NCI-H146 treated with DMSO at 0.1 percent for 48 hours (cell line): ENCODE measurements at regions not wholly inside any gene's neighbourhood (a gene's known extent, or its start where the extent isn't known, plus 50 kb on each side); places are given as distances from the start of the nearest gene placed in this dataset.

Source experiments
- DNase-seq: peaks from one replicate; lab custom pipeline; 2025; ENCODE audit not compliant: unreplicated experiment; lab: John Stamatoyannopoulos, UW

DNA sequence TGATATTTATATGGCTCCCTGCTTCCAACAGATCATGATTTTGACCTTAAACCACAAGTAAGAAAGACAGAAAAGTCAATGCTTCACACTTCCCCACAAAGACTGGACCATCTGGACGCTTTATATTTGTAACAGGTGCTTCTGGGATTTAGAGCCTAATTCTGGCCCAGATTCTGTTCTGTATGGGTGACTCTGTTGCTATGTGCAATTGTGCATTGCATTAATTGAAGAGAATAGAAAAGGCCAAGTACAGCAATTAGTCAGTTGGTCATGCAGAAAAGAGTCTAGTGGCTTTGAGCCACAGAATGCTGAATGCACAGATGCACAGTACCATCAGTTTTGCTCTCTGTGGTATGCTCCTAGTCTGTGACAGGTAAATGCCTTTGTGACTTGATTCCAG is 657.4 kb upstream of the ATXN8OS start:
- no peak for DNase-seq

DNA sequence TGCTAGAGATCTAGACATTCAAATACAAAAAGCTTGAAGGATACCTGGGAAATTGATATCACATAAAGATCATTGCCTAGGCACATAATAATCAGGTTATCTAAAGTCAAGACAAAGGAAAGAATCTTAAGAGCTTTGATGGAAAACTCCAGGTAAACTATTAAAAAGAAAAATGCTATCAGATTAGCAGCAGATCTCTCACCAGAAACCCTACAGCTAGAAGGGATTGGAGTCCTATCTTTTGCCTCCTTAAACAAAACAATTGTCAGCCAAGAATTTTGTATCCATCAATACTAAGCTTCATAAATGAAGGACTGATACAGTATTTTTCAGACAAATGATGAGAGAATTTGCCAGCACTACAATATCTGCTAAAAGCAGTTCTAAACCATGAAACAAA is 682.4 kb upstream of the ATXN8OS start:
- no peak for DNase-seq

DNA sequence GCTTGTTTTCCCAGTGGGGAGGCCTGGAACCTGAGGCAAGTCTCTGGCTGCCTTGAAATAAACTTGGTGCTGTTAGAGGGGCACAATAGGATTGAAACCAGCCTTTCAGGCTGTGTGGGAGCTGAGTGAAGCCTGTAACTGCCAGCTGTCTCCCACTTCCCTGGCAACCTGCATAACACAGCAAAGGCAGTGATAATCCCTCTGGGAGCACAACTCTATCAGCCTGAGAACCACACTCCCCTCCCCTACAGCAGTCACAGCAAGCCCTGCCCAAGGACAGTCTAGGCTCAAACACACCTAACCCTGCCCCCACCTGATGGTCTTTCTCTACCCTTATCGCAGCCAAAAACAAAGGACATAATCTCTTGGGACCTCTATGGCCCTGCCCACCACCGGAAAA is 683.8 kb upstream of the ATXN8OS start:
- DNase-seq: no peak

DNA sequence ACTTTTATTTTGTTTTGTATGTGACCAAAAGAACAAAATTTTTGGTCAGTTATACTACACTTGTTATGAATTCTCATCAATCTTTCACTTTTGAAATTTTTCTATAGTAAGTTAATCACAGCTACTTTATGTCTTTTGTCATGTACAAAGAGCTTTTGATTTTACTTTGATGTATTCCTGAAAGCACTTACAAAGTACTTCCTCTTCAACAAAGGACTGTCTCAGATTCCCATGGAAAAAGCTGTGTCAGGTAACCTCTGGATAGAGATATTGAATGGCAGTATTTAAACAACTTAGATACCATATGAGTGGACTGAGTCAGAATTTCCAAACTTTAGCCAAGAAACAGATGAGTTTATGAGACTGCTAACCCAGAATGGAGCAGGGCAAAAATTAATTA is 689.3 kb upstream of the ATXN8OS start:
- DNase-seq: no peak

DNA sequence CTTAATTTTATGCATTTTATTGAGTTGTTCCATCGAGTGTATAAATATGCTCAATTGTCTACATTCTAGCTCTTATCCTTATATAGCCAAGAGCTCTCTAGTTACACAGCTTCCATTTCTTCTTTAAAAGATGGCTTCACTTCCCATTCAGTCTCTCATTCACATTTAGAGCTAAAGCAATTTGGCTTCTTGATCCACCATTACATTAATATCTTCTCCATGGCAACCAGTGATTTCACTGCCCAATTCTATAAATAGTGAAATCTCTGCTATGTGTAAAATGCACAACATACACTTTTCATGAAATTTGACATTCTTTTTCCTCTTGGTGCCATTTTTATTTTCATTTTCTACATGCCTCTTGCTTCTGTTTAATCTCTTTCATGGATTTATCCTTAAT is 696.9 kb upstream of the ATXN8OS start:
- no peak for DNase-seq

DNA sequence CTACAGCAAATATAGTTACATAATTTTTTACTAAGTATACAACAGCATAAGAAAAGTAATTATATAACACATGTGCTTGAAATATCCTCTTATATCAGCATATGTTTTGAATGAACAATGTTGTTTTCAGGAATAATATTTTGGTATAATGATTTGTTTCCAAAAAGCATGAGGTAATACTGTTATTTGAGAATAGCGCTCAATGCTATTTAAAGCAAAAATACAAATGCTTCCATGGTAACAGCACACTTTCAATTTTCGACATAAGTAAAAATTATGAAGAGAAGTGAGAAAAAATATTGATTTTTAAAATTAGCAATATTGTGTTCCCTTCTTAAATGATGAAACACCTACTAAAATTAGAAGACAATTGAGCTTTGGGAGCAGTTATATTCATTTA is 715.9 kb upstream of the ATXN8OS start:
- DNase-seq: no peak

DNA sequence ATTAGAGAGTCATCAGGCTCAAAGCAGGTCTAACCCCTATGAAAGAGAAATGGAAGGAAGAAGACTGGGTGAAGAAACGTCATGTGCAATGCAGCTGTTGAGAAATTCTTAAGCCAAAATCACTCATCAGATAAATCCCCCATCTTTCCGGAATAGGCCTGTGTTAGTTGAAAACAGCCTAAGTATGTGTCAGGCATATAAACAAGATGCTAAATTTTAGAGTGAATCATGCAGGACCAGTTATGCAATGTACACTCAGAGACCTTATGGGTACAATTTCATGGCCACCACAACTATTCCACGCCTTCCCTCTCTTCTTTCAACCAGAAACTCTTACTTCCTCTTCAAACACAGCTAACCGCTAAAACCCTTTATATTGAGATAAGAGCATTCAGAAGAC is 717.7 kb upstream of the ATXN8OS start:
- no peak for DNase-seq

DNA sequence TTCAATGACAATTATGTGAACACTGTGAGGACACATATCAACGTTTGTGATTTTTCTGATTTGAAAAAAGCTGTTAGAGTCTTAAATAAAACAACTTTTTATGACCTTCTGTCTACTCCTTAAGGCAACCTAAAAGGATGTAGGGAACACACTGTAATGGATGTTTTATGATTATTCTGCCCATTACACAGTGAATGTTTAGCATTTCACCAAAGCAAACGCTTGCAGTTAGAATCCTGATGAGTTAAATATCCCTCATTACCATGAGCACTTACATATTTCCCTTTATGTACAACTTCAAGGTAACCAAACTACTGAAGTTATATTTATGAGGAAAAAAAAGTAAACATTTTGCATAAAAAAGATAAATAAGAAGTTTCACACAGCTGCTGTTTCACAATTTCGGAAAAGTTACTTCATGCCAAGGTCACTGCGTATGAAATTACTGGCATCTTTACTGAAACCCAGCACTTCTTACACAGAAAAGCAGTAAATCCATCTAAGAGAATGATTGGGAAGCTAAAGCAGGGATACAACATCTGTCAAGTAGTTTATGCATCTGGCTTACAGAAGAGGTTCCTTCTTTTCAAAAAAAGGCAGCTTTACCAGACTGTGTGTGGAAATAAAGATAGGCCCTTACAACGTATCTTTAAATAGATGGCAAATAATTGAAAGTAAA is 733.7 kb upstream of the ATXN8OS start:
- DNase-seq: no peak

DNA sequence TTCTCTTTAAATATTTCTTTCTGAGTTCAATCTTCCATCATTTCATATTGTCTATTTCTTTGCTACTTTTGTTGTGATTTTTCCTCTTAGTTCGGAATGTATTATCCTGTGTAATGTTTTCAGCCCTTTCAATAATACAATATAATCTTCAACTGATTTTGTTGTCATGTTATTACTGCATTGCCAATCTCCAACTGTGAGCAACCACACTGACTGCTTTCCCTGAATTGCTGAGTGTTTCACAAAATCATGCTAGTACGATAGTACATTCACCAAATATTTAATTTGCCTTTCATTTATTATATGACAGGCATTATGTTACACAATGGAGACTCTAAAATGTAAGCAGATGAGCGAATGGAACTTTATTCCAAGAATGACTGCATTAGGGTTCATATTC is 744.3 kb upstream of the ATXN8OS start:
- no peak for DNase-seq

DNA sequence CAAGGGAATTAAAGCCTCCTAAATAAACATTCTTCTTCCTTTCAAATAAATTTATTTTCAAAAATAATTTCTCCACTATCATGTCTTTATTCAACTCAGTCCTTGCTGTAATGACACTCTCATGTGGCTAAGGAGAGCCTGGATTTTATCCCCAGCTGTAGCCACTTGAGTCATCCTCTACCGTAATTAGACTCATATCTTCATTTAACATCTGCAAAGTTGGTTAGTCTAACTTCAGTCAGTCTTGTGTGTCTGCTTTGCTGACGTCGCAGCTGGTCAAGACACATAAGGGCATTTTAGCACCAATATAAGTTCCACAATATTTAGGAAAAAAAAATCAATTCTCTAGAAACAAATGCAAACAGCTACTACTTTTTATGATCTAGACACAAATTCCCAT is 776.4 kb upstream of the ATXN8OS start:
- no peak for DNase-seq

DNA sequence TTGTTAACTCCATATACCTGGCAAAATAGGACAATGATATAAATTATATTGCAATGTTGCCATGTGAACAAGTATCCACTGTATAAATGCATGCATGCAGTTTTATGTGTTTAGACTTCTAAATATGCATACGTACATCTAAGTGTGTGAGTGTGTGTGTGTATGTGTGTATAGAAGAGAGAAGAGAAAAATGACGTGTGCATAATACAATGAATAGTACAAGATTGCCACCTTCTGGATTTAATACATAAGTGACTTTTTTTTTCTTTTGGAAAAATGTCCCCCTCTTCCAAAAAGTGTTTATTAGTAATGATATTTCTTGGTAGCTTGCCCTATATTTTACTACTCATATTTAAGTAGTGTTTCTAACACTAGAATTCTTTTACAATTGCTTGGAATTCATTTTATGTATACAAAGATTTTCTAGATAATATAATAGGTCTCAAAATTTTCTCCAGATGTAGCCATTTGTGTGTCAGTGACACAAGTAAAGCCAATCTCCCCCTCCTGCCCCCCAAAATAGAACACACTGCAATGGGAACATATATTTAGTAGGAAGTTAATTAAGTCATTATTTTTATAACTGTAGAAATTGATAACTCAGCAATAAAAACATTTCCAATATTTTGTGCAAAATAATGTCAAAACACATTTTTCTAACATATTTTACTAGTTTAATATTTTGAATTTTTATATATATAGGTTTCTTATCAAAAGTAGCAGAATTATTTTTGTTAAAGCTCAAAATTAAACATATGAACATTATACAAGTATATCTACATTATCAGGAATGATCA is 783.3 kb upstream of the ATXN8OS start:
- peak; percentile 58 for DNase-seq

DNA sequence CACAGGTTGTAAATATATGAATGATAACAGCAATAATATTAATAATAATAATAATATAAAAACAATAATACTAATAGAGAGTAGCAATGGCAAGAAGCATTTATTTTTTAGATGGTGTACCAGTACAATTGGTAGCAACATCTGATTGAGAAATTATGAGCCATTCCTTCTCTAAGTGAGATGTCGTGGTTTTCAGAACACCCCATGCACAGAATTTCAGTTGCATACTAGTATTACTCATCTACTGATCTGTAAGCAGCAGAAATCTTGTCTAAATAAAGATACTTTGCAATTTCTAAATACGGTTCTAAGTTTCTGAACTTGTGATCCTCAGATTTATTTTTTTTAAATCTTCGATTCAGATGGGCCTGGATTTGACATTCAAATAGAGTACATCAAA is 788.0 kb upstream of the ATXN8OS start:
- no peak for DNase-seq

DNA sequence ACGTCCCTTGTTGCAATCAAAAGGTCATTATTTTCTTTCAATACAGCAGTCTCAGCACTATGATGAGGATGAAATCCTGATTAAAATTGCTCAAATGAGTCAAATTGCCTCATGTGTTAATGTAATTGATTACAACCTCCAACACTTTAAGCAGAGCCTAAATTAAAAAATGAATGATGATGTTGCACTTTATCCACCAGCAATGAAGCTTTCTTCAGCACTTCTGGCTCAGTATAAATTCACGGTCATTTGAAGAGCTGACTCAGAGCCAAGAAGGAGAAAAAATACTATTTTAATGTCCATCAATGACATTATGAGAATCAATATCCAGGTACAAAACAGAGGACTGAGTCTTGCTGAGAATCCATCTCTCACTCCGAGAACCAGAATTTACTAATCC is 792.6 kb upstream of the ATXN8OS start:
- no peak for DNase-seq

DNA sequence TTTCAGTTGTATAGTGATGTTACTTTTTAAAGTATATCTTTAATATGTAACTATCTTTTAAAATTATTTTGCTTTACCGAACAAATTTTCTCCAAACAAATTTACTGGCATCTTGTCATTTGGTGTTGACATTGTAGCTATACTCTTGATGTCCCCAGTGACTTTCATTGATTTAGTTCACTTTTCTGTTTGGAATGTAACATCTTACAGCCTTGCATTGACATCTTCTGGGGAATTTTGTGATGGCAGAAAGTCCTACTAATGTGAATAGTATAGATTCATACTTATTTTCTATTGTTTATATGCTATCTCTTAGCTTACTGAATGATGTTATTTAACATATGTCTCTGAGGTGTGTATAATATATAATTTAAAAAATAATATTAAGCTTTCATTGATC is 800.9 kb upstream of the ATXN8OS start:
- no peak for DNase-seq

DNA sequence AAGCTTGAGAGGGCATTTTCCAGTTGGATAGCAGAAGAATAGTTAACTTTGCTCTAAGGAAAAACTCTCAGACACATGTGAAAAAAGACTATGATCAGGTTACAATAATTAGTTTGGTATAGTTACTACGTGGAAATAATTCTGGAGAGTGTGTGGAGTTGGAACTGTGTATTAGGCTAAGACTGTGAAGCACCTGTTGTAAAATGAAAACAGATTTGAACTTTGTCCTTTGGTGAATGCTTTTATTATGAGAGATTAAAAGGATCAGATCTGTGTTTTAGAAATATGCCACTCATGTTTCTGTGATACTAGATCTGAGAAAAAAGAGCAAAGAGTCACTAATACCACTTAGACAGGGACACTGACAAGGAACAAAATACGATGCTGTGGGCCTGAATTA is 807.5 kb upstream of the ATXN8OS start:
- peak; percentile 14 for DNase-seq

DNA sequence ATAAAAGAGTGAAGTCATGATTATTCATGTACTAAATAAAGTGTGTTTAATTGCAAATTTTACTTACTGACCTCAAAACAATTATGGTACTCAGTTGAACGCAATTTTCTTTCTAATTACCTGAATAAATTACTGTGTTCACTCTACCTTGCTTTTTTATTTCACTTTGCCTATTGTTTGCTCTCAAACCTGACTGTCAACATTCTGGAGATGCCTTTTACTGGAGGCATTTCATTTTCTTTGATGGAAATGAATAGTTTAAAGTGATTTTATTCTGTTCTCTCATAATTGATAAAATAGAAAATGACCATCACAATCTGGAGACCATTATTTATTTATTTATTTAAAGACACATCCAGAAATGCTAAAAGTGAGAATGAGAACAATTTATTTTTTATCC is 811.5 kb upstream of the ATXN8OS start:
- DNase-seq: peak; percentile 49

DNA sequence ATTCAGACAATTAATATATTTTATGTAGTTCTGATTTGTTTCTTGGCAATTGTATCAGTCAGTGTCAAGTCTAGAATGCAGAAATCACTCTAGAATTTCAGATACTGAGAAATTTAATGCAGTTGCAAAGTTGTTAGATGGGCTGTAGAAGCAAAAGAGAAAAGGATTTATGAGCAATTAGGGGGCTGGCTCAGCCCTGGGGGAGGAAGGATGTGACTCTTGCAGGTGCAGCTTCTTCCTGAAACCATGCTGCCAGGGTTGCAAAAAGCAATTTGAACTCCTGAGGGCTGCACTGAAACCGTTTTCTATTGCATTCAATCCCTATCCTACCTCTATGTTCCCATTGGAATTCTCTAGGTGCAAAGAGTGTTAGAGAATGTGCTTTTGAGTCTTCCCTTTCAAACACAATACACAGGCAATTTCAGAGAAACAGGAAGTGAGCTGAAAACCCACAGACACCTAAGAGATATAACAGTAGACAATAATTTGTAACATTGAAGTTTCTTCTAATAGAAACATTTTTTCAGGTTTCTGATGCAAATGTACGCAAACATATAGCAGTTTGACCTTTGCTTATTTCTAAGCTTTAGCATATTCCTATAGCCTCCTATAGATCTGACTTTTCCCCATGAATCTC is 814.7 kb upstream of the ATXN8OS start:
- no peak for DNase-seq

DNA sequence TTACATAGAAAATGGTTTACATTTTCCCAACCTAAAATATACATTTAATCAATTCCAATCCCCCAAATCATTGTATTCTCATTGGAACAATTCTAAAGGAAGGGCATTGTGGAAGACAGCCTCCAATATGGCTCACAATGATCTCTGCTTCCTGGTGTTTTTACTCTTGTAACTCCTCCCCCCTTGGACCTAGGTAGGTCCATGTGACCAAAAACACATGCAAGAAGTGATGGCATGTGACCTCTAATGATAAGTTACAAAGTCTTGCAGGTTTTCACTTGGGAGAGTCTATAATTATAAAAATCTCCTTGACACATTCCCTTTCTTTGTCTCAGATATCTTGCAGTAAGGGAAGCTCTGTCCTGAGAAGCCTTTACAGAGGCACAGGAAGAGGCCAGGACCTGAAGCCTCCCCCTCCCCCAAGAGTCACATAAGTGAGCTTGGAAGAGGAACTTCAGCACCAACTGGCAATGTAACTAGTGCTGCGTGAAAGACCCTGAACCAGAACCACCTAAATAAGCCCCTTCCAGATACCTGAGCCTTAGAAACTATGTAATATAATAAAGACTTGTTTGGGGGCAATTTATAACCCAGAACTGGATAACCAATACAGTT is 816.2 kb upstream of the ATXN8OS start:
- DNase-seq: no peak

DNA sequence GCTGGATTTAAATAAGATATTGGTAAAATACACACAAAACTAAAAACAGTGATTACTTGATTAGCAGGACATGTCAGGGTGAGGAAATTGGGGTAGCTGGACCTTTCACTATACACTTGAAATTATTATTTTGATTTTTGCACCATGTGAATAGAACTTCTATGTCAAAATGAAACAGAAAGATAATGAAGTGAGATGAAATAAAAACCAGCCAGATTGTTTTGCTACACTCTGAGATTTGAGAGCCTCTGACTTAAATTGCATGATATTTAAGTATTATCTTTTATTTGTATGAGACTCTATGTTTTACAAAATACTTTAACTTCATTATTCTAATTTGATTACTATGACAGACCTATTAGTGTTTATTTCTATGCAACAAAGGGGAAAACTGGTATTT is 819.6 kb upstream of the ATXN8OS start:
- no peak for DNase-seq

DNA sequence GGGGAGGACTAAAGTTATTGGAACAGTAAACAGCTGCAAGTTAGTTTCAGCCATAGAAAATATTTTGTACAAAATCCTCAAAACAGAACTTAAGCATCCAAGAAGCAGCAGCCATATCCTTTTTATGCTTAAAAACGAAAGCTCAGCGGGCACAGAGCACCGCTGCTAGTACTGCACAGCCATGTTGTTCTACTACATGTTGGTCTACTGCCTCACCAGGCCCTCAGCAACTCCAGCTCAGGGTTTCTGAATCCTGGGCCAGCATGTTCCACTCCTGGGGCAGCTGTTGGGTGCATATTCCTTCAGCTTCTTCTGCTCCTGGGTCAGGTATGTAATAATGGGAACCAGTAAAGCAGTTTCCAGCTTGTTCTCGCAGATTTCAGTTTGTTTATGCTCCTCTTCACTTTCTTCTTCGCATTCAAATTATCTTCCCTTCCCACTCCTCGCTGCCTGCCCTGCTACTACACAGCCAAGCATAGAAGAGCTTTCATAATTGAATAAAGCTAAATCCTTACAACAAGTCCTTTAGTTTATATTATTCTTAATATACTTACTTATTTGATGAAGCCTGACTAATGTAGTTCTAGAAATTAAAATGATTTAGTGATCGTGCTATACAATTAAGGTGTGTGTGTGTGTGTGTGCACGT is 820.5 kb upstream of the ATXN8OS start:
- no peak for DNase-seq

DNA sequence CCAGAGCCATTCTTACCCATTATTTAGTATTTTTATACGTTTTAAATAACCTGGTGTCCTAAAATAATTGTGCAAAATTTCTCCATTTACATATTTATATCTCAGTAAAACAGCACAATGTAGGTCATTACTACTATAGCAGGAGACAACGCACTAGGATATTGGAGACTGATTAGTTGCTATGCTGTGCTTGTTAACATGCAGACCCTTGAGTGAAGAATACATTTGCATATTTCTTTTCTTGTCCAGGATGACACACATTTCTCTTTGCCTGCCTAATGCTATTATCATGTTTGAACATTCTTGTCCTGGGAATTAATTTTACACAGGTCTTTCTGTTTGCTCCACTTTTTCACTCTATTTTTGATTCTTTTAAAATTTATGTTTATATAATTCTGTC is 823.8 kb upstream of the ATXN8OS start:
- DNase-seq: no peak
